Right cardiac atrium (tissue), 5 donors: ENCODE measurements at regions not wholly inside any gene's neighbourhood (a gene's known extent, or its start where the extent isn't known, plus 50 kb on each side); places are given as distances from the start of the nearest gene placed in this dataset.

Source experiments
- ATAC-seq, 2 donors: fragments of 200-7000 bp; cut with Tn5 transposase; one replicate each; pipeline versions ENCODE4 v1.8.0 to v1.9.1; 2020; ENCODE audit warnings: moderate library complexity in 2 of 2, mild to moderate bottlenecking in 1 of 2
- DNase-seq, 3 donors: peaks; one replicate each; pipeline ENCODE4 v3.0.0-alpha.2; 2020
- H3K27ac ChIP-seq: one replicate; pipeline ENCODE4 v1.5.1; 2013; ENCODE audit warnings: mild to moderate bottlenecking, low read length, control low read depth, moderate library complexity
- H3K27me3 ChIP-seq: one replicate; pipeline ENCODE4 v1.6.1; 2013; ENCODE audit not compliant: control insufficient read depth, insufficient read depth
- H3K4me1 ChIP-seq: one replicate; pipeline ENCODE4 v1.6.1; 2013; ENCODE audit warnings: low read length; ENCODE audit not compliant: control insufficient read depth, insufficient read depth
- H3K4me3 ChIP-seq: one replicate; pipeline ENCODE4 v1.5.1; 2013; ENCODE audit warnings: low read length, control low read depth
- H3K9me3 ChIP-seq: one replicate; pipeline ENCODE4 v1.6.1; 2013; ENCODE audit warnings: low read length; ENCODE audit not compliant: control insufficient read depth
- WGBS: extraction: QIAGEN DNeasy Blood & Tissue Kit; methylation state at CpG from one replicate; pipeline ENCODE4 v1.1.7; 2013; 5-methylcytosine and 5-hydroxymethylcytosine counted together
- intact Hi-C, 4 donors: fragments of 100-400 bp; cut with DNase I; formaldehyde crosslinking; loops; one replicate each; pipeline versions ENCODE4 v1.11.0 to v1.14.0; 2022 to 2023
- microRNA-seq, 2 donors: library from miRNA; unstranded; fragments of <30 nt; microRNA quantifications; one replicate each; pipeline ENCODE4 v1.2.0, GENCODE V29; 2020 to 2021
- donor health status: healthy with polysubstance abuse.
- donor health status: DM: no; HTN: yes; CAD: no.
- donor health status: DM: no; HTN: no; CAD: no.
- donor health status: DM: no; HTN: yes; CAD: no; lungs with severe emphysema.
- donor health status: DM: yes; HTN: yes; CAD: no.

- no peak overlapping the region for H3K27ac ChIP-seq
- no peak for DNase-seq
- intact Hi-C loops = no loop called here
- no peaks in the 10 kb centered on the region for H3K27me3 ChIP-seq
- ATAC-seq = no peak
- no peaks in the 10 kb centered on the region for H3K4me1 ChIP-seq
- H3K9me3 ChIP-seq = no peaks in the 10 kb centered on the region
- 97% methylated on average over 2 of the region's 2 CpGs for WGBS
- H3K4me3 ChIP-seq = no peak overlapping the region
Observed at GRCh38 chr2:65486282-65486681, 53.9 kb upstream of the SPRED2 start.

- no peak for DNase-seq
- no peak overlapping the region for H3K27ac ChIP-seq
- no peaks in the 10 kb centered on the region for H3K9me3 ChIP-seq
- H3K27me3 ChIP-seq = no peaks in the 10 kb centered on the region
- no peaks in the 10 kb centered on the region for H3K4me1 ChIP-seq
- H3K4me3 ChIP-seq = no peak overlapping the region
- WGBS = 92% methylated on average over 5 of the region's 5 CpGs
- intact Hi-C loops = no loop called here
- ATAC-seq = no peak
Observed at GRCh38 chr2:65485839-65486238, 53.4 kb upstream of the SPRED2 start.

GRCh38 chr2:65483763-65484162 lies 51.4 kb upstream of the SPRED2 start:
- WGBS = 84% methylated on average over 4 of the region's 4 CpGs
- ATAC-seq = no peak
- Histone ChIP-seq H3K4me3 (no peak overlapping the region), H3K27me3 (no peaks in the 10 kb centered on the region), H3K4me1 (peaks cover 4% of the 10 kb centered on the region), H3K9me3 (no peaks in the 10 kb centered on the region), H3K27ac (no peak overlapping the region)
- no peak for DNase-seq
- intact Hi-C loops = no loop called here

GRCh38 chr2:65482971-65483370 lies 50.6 kb upstream of the SPRED2 start:
- no peak overlapping the region for H3K4me3 ChIP-seq
- peaks cover 4% of the 10 kb centered on the region for H3K4me1 ChIP-seq
- ATAC-seq (no peak), DNase-seq (no peak)
- H3K9me3 ChIP-seq = no peaks in the 10 kb centered on the region
- no peaks in the 10 kb centered on the region for H3K27me3 ChIP-seq
- no peak overlapping the region for H3K27ac ChIP-seq
- 92% methylated on average over 3 of the region's 3 CpGs for WGBS
- intact Hi-C loops = no loop called here

Small RNAs in the stretch of these regions (microRNA-seq; reads per million reads assigned to microRNA genes)
- gene MIR4778 = 0 reads per million in 2 donors
